GM19397 (cell line): ENCODE measurements at regions not wholly inside any gene's neighbourhood (a gene's known extent, or its start where the extent isn't known, plus 50 kb on each side); places are given as distances from the start of the nearest gene placed in this dataset.
"Not testable (repeated sequence)": the region's sequence is repeated elsewhere in the genome, so short reads cannot be mapped to it uniquely, and the experiment has no call there.

ENCODE experiments used
- ATAC-seq: cut with Tn5 transposase; IDR thresholded peaks from one replicate; pipeline ENCODE4 v1.9.1; 2021; ENCODE audit warnings: mild to moderate bottlenecking, moderate library complexity; ENCODE audit not compliant: unreplicated experiment

DNA sequence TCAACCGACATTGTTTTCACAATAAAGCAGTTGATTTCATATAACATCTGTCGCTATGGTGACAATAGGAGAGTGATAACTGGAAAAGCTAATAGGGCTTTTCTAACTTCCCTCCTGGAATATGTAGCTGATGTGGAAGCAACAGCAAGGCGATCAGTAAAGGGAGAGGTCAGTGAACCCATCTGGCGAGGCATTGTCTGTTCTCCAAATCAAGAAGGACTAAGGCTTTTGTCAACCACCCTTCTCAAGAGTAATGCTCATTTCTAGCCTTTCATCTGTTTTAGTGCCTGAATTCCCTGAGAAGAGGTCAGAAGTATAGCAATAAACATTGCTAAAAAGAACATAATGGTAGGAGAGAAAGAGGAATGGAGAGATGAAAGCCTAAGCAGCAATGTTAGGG, 201.3 kb downstream of the AKAP7 start:
- ATAC-seq, result no peak

- ATAC-seq, result not testable (repeated sequence)
Measured at GRCh38 chr6:131346896-131347295, 211.6 kb downstream of the AKAP7 start.

- no peak for ATAC-seq
Measured at GRCh38 chr6:131348572-131348971, 213.3 kb downstream of the AKAP7 start.

GRCh38 chr6:131349199-131349598, 213.9 kb downstream of the AKAP7 start:
- ATAC-seq, result no peak

DNA sequence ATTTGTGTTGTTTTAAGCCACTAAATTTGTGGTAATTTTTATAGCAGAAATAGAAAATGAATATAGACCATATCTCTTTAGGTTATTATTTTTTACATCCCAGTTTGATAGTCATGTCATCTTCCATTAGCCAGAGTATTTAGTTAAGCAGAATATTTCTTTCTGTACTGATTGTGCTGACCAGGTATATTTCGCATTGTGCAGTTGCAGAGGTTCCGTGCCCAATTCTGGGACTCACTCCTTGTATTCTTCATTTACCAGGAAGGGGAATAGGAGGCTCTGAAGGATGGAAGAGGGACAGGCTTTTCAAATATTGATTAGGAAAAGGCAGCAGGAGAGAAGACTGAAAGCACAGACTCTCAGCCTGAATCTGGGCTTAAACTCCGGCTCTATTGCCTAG, 217.8 kb downstream of the AKAP7 start:
- ATAC-seq, result no peak

- ATAC-seq, result no peak
Measured at GRCh38 chr6:131353876-131354275, 218.6 kb downstream of the AKAP7 start.

DNA sequence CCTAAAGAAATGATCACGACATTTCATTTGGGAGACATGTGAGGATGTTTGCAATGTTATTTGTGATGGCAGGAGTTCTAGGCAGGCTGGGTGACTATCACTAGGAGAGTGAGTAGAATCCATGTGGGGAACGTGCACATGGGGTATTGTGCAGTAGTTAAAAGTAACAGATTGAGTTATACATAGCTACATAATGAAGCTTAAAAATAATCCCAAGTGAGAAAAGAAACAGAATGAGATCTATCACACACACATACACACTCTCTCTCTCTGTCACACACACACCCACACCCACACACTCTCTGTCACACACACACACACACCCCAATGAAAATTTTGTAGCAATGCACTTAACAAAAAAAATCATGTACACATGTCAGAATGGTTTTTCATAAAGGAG, 218.7 kb upstream of the ARG1 start:
- ATAC-seq, result no peak

GRCh38 chr6:131356161-131356560, 216.9 kb upstream of the ARG1 start:
- ATAC-seq, result no peak

DNA sequence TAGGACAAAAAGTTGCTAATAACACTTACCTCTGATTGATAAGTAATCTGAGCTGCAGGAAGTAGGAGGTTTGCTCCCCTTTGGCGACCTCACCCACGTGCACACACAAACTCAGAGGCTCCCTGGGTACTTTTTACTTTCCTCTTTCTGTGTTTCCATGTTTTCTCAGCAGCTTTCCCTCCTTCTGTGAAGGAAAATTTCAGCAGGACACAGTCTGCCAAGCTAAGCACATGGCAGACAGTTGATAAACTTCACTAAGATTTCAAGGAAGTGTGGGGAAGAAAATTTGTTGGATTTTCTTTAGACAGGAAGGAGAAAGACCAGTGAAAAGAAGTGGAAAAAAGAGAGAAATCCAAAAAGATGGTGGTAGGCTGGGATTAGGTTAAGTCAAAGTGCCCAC, 215.5 kb upstream of the ARG1 start:
- ATAC-seq, result no peak

DNA sequence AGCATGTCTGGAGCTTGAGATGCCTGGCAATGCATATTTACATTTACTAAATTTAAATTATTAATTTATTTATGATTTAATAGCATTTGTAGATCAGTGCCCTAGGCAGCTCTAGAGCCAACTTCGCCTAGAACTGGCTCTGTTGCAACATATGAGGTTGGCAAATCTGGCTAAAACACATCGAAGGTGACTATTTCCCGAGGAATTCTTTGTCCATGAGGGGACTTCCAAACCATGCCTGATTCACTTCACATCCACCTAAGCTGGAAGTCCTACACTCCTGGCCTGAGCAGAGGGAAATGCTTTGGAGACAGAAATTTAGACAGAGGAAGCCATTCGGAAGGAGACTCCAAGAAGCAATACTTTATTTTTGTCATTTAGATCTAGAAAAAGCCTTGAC, 211.0 kb upstream of the ARG1 start:
- no peak for ATAC-seq

DNA sequence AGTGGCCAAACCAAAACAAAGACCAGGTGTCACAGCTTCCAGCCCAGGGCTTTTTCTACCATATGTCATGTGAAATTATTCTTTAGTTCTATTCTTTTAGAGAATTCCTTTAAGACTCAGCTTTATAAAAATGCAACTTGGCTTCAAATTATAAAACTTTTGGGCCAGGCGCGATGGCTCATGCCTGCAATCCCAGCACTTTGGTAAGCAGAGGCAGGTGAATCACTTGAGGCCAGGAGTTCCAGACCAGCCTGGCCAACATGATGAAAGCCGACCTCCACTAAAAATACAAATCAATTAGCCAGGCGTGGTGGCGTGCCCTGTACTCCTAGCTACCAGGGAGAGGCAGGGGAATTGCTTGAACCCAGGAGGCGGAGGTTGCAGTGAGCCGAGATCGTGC, 210.3 kb upstream of the ARG1 start:
- no peak for ATAC-seq

- no peak for ATAC-seq
Measured at GRCh38 chr6:131363947-131364834, 208.8 kb upstream of the ARG1 start.

DNA sequence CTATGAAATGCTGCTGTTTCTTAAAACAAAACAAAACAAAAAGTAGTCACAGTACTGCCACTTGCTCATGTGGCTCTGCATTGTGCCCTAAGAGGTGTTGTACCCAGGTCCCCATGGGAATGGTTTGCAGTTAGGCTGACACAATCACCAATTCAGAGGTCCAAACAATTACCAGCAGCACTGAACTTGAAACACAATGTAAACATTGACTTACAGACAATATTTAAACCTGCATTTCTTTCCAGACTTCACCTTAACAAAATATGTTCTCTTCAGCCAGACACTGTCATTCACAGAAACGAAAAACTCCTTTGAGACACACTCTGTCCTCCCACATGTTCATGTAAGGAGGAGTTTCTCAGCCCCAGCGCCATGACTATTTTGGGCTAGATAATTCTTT, 206.8 kb upstream of the ARG1 start:
- ATAC-seq, result no peak

GRCh38 chr6:131367206-131367873, 205.7 kb upstream of the ARG1 start:
- ATAC-seq, result no peak

DNA sequence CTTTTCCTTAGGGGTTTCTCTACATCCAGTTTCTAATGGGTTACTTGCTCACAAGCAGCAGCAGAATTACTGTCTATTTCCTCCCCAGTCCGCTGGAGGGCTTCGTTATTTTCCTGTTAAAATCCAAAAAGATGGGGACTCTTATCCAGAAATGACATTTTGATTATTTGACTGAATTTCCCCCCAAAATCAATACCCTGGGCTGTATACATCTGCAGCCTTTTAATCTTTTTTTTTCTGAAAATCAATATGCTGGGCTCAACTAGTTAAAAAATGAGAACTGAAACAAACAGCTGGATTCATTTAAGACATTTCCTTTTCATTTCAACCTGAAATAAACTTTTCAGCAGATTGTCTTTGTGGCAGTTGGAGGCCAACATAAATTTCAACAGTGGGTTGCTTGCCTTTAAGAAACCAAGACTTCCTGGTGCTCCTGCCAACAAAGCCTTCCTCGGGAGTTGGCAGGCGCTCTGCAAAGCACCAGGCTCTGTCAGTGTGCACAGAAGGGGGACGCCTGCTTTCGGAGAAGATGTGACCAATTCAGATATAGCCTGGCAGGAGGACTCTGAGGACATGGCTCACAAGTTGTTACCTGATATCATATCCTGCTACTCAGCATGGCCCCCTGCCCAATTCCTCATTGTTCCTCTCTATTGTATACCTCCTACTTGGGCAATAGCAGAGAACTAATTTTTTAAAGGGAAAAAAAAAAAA, 204.7 kb upstream of the ARG1 start:
- peak; percentile 68 for ATAC-seq

GRCh38 chr6:131372535-131372934, 200.5 kb upstream of the ARG1 start:
- ATAC-seq, result no peak

DNA sequence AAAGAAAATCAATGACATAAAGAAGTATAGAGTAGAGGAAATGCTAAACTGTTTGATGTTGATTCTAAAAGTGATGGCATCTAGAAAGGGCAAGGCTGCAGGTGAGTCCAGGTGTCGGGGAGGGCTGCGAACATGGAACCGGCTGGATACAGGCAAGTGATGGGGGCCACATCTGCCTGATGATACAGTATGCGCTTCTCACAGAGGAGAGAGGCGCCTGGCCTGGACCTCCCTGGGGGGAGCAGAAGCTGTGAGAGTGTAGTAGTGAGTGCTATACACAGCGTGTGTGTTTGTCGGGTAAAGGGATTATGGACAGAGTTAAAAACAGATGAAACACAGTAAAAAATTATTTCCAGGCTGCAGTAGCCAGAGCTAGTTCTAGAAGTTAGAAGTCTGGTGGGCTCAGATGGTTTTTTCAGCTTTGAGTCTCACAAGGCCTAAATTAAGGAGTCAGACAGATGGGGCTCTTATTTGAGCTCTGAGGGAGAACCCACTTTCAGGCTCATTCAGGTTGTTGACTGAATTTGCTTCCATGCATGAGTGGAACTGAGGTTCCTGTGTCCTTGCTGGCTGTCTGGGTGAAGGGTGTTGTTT, 195.8 kb upstream of the ARG1 start:
- no peak for ATAC-seq

DNA sequence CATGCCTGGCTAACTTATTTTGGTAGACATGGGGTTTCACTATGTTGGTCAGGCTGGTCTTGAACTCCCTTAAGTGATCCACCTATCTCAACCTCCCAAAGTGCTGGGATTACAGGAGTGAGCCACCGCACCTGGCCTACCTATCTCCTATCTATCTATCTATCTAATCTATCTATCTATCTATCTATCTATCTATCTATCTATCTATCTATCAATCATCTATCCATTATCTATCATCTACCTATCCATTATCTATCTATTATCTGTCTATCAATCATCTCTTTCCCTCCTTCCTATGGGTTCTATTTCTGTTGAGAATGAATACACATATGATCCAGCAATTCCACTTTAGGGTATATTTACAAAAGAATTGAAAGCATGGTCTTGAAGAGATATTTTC, 194.2 kb upstream of the ARG1 start:
- ATAC-seq, result no peak

- no peak for ATAC-seq
Measured at GRCh38 chr6:131379948-131380347, 193.1 kb upstream of the ARG1 start.

DNA sequence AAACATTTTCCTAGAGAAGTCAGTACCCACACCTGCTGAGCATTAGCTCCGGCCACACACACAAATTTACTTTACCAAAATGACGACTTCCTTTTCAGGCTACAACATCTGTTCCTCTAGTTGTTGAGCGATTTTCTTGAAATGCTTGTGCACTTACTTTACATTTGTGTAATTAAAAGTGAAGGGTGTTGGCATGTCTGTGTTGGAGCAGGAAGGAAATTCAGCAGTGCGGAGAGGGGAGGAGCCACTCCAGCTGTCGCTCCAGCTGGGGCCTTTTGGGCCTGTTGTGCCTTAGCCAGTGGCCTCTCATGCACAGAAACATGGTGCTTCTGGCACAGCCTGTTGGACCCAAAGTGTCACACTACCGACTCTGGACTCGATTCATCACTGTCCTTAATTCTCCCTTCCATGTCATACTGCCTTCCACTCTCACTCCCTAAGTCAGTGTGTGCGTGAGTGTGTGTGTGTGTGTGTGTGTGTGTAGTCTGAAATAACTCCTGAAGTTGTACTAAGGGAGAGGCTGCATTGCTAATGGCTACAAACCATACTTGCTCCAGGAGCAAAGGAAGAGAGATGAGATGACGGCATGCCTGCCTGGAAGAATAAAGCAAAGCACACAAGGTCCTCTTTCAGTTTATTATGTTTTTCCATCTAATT, 191.8 kb upstream of the ARG1 start:
- ATAC-seq, result no peak

- no peak for ATAC-seq
Measured at GRCh38 chr6:131381709-131382093, 191.3 kb upstream of the ARG1 start.
